Neural cell (in vitro differentiated cells): ENCODE measurements at regions not wholly inside any gene's neighbourhood (a gene's known extent, or its start where the extent isn't known, plus 50 kb on each side); places are given as distances from the start of the nearest gene placed in this dataset.

Experiments used
- EP300 ChIP-seq: fragments of 450-650 bp; conservative IDR thresholded peaks from 2 replicates; pipeline ENCODE4 v1.6.1; 2014; ENCODE audit warnings: antibody characterized with exemption, mild to moderate bottlenecking, moderate library complexity; ENCODE audit not compliant: poor library complexity, severe bottlenecking
- EZH2 ChIP-seq: fragments of 200-600, 300-800 bp; shearing (Covaris generic), sonication (generic); IDR thresholded peaks from 2 replicates; pipeline ENCODE4 v1.6.1; 2014; ENCODE audit warnings: antibody characterized with exemption, low read length, borderline replicate concordance, mild to moderate bottlenecking; ENCODE audit not compliant: insufficient read depth, poor library complexity, severe bottlenecking
- POLR2AphosphoS5 ChIP-seq: IDR thresholded peaks from 2 replicates; pipeline ENCODE4 v1.6.1; 2012
- REST ChIP-seq: IDR thresholded peaks from 2 replicates; pipeline ENCODE4 v1.6.1; 2012; ENCODE audit warnings: borderline replicate concordance
- SMC3 ChIP-seq: fragments of 450-650 bp; conservative IDR thresholded peaks from 2 replicates; pipeline ENCODE4 v1.6.1; 2014; ENCODE audit warnings: antibody characterized with exemption, mild to moderate bottlenecking, moderate library complexity; ENCODE audit not compliant: poor library complexity
- TAF1 ChIP-seq: IDR thresholded peaks from 2 replicates; pipeline ENCODE4 v1.6.1; 2012; ENCODE audit warnings: low read depth
- TF ChIP-seq, protein P1 (sequence below): fragments of 450-650 bp; IDR thresholded peaks from 2 replicates; pipeline ENCODE4 v1.5.1; 2014; ENCODE audit warnings: antibody characterized with exemption, mild to moderate bottlenecking, moderate library complexity; ENCODE audit not compliant: poor library complexity, severe bottlenecking

- TF ChIP-seq EP300: no peak
- no peak for TF ChIP-seq EZH2
- TF ChIP-seq, protein P1, sequence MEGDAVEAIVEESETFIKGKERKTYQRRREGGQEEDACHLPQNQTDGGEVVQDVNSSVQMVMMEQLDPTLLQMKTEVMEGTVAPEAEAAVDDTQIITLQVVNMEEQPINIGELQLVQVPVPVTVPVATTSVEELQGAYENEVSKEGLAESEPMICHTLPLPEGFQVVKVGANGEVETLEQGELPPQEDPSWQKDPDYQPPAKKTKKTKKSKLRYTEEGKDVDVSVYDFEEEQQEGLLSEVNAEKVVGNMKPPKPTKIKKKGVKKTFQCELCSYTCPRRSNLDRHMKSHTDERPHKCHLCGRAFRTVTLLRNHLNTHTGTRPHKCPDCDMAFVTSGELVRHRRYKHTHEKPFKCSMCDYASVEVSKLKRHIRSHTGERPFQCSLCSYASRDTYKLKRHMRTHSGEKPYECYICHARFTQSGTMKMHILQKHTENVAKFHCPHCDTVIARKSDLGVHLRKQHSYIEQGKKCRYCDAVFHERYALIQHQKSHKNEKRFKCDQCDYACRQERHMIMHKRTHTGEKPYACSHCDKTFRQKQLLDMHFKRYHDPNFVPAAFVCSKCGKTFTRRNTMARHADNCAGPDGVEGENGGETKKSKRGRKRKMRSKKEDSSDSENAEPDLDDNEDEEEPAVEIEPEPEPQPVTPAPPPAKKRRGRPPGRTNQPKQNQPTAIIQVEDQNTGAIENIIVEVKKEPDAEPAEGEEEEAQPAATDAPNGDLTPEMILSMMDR: no peak
- no peak for TF ChIP-seq TAF1
- no peak for TF ChIP-seq SMC3
- no peak for TF ChIP-seq POLR2AphosphoS5
- no peak for TF ChIP-seq REST
Observed at GRCh38 chr4:149168645-149169044, 647.0 kb downstream of the IQCM start.
